NCI-H460 (cell line): ENCODE measurements at regions not wholly inside any gene's neighbourhood (a gene's known extent, or its start where the extent isn't known, plus 50 kb on each side); places are given as distances from the start of the nearest gene placed in this dataset.
"Not testable (repeated sequence)": the region's sequence is repeated elsewhere in the genome, so short reads cannot be mapped to it uniquely, and the experiment has no call there.

Experiments
- DNase-seq: peaks from one replicate; pipeline ENCODE4 v3.0.0-alpha.2; 2016; ENCODE audit warnings: low read depth; ENCODE audit errors: extremely low read depth

- DNase-seq: no peak
Observed at GRCh38 chr16:52740766-52741165, 193.8 kb upstream of the TOX3 start.

DNA sequence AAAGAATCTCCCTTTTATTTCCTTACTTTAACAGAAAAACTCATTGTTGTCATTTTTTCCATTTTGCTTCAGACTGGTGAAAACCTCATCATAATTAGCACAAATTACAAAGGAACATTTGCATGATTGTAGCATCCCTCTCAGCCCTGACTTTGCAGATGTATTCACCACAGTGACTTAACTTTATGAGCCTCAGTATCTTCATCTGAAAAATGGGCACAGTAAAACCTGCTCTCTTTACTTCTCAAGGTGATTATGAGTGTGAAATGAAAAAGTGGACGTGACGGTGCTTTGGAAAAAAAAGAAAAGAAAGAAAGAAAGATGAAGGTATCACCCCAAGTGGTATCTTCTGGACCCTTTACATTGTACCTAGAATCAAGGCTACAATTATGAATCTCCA, 193.4 kb upstream of the TOX3 start:
- no peak for DNase-seq

GRCh38 chr16:52738992-52739391, 192.0 kb upstream of the TOX3 start:
- not testable (repeated sequence) for DNase-seq

DNA sequence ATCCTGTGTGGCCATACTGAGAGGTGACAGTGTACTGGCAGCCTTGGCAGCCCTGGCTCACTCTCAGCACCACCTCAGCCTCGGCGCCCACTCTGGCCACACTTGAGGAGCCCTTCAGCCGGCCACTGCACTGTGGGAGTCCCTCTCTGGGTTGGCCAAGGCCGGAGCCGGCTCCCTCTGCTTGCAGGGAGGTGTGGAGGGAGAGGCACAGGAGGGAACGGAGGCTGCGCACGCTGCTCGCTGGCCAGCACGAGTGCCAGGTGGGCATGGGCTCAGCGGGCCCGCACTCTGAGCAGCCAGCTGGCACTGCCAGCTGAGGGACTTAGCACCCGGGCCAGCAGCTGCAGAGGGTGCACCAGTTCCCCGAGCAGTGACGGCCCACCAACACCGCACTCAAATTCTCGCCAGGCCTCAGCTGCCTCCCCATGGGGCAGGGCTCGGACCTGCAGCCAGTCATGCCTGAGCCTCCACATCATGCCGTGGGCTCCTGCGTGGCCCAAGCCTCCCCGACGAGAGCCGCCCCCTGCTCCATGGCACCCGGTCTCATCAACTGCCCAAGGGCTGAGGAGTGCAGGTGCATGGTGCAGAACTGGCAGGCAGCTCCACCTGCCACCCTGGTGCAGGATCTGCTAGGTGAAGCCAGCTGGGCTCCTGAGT, 184.4 kb upstream of the TOX3 start:
- DNase-seq: no peak

DNA sequence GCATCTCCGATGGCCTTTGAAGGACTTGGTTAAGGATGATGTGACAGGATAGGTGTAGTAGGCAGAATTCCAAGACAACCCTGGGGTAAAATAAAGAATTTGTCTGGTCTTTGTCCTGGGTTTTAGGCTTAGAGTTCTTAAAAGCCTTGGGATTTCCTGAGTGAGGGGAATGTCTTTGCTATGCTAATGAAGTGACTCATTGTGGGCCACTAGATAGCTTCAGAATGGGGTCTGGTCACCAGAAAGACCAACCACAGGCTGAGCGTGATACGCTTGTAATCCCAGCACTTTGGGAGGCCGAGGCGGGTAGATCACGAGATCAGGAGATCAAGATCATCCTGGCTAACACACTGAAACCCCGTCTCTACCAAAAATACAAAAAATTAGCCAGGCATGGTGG, 182.8 kb upstream of the TOX3 start:
- no peak for DNase-seq

DNA sequence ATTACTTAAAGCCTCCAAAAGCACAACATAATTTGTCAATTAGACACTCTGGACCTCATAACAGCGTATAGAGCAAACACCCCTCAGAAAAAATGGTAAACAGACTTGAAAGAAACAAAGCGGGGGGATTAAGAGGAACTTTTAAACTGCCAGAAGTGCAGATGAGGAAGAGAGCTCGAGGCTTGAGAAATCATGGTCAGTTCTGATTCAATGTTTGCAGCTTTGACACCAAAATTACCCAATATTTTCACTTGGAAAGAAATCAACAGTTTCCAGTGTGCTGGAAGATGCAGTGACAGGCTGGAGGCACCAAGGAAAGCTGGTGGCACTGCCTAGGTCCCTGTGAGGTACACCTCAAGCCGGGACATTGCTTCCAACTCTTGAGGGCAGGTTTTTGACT, 180.9 kb upstream of the TOX3 start:
- no peak for DNase-seq

DNA sequence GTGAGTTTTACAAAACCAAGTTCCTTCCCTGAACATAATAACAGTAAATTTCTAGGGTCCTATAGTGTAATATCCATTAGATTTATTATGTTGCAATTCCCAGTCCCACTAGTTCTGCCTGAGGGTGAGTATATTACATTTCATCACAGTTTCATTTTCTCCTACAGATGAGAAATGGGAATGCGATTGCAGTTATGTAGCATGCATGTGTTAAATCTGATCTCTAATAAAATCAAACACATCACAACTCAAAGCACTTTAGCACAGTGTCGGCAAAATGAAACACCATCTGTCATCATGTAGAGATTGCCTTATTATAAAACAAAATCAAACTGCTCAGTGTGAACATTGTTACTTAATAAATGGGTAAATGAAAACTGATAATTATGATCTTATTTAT, 180.5 kb upstream of the TOX3 start:
- peak; percentile 5 for DNase-seq

DNA sequence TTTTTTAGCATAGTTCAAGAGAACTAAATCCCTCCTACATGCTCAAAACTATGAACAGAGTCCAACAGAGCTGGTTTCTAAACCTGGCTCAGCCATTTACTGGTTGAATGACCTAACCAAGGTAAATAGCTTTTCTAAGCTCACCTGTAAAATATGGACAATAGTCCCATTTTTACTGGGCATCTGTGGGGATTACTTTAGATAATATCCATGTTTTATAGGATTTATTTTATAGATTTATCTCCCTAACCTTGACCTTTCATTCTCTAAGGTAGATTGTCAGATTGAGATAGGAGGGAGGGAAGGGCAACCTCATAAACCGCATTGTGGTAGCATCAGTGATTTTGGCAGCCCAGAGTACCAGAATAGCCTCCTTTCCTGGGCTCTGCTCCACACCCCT, 178.5 kb upstream of the TOX3 start:
- no peak for DNase-seq

DNA sequence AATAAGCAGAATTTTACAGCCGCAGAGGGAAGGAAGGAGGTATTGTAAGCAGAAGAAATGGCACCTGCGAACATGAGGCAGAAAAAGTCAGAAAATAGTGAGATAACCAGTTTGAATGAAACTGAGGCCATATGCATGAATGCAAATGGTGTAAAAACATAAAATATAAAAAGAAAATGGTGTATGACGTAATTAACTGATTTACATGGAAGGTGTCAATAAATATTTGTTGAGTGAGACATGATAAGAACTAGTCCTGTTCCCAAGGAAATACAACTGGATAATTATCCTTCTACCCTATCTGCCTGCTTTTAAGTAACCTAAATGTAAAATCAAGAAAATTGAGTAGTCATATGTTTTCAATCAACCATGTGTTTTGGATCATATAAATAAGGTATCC, 178.1 kb upstream of the TOX3 start:
- no peak for DNase-seq

- no peak for DNase-seq
Observed at GRCh38 chr16:52721331-52721730, 174.4 kb upstream of the TOX3 start.

GRCh38 chr16:52718046-52718445, 171.1 kb upstream of the TOX3 start:
- no peak for DNase-seq

DNA sequence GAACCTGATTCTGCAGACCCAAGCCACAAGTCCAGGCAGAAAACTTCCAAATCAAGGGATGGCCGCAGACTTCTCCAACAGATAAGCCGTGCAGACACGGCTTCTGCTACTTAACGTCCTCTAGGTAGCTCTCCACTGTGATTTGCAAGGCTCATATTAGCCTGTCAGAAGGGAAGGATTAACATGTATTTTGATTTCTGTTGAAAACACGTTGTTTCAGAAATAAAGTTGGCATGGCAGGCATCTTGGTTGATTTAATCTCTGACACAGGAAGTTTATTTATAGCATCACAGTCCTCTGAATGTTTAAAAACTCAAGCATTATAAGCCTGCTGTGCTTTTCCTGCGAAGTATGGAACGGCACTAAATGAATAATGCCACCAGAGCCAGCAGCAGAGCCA, 166.8 kb upstream of the TOX3 start:
- no peak for DNase-seq

GRCh38 chr16:52709306-52709705, 162.4 kb upstream of the TOX3 start:
- no peak for DNase-seq

DNA sequence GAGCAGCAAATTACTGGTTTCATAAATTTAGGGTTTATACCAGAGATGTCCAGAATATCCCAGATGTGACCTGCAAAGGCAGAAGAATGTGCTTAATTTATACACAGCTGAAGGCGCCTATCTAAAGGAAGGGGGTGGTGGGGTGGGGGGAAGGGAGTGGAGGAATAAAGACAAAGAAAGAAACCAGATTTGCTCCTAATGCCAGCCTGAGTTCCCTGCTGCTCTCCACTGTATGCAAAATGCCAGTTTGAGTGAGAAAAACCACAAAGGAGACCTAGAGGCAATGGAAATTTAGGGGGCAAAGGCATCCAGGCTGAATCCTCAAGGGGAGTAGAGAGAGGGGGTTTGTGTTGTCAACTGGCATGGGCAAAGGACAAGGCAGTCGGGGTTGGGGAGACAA, 161.5 kb upstream of the TOX3 start:
- no peak for DNase-seq

DNA sequence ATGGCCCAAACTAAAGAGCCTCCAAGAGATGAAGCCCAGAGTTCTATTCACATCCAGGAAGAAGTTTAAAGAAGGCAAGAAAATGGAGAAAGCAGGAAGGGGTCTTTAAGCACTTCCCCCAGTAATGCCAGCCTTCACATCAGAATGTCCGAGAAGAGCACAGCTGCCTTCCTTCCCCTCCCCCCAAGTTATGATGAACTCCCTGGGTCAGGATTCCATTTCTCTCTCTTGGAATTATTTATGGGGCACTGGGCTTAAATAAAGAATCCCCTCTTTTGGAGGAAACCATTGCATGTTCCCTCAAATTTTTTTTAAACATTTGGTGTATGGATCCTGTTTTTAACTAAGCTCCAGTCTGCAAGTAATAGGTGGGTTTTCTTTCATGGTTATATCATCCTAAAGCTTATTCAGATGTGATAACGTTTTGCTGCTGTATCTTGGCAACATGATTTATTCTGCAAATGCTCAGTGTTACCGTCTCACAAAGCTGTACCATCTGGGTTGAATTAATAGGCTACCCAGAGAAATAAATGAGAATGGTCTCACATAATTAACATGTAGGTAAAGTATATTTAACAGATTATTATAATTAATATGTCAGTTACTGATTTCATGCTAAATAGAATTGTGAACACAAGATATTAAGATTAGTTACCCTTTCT, 160.9 kb upstream of the TOX3 start:
- DNase-seq: no peak

GRCh38 chr16:52705122-52705521, 158.2 kb upstream of the TOX3 start:
- DNase-seq: no peak

DNA sequence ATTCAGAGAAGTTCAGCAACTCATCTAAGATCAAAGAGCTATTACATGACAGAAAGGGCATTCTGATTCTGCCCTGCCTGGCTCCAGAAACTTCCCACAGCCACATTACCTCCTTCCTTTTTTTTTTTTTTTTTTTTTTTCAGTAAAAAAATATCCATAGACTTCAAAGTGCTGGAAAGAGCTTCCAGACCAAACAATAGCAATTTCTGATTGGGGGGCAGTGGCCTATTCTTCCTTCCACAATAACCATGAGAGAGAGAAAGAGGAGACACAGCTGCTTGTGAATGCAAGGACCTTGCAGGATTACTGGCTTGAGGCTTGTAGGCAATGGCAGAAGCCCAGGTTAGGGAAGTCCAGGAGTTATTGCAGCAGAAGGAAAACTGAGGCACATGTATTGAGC, 151.0 kb upstream of the TOX3 start:
- DNase-seq: no peak

GRCh38 chr16:52696126-52696525, 149.2 kb upstream of the TOX3 start:
- no peak for DNase-seq

DNA sequence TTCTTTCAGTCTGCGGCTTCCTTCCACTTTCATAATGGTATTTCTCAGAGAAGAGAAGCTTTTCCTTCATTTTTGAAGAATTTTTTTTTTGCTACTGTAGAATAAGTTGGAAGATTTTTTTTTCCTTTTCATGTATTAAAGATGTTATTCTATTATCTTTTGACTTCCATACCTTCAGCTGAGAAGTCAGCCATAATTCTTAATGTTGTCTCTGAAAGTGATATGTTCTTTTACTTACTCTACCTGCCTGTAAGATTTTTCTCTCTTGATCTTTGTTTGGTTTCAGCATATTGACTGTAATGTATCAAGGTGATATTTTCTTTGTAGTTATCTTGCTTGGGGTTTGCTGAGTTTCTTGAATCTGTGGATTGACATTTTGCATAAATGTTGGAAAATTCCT, 143.5 kb upstream of the TOX3 start:
- no peak for DNase-seq

GRCh38 chr16:52680993-52681392, 134.1 kb upstream of the TOX3 start:
- DNase-seq: no peak

DNA sequence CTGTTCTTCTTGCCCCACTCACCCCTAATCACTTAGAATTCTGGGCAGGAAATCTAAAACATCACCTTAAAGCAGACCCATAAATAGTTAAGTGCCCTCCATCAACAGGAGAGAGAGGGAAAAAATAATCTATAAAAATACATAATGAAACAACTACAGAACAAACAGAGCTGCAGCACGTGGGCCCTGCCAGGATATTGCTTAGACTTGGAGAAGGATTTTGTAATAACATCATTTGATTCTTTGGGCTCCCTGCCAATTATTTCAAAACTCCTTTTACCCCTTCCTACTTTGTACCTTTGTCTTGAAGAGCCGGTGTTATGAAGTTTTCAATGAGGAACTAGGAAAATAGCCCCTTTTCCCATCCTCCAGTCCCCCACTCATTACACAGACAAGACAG, 130.6 kb upstream of the TOX3 start:
- DNase-seq: no peak

DNA sequence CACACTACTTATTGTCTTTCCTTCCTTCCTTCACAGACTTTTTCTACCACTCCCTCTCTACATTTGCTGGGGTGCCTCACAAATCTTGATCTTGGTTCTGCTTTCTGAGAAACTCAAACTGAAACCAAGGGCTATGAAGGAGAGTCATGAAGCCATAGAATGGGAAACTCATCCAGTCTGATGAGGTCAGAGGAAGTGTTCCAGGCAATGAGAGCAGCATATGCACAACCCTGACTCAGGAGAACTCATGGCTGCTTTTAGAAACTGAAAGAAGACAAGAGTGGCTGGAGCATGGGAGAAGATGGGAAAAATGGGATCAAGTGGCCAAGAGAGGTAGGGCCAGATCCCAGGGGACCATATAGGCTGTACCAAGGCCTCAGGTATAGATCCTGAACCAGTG, 130.0 kb upstream of the TOX3 start:
- no peak for DNase-seq

DNA sequence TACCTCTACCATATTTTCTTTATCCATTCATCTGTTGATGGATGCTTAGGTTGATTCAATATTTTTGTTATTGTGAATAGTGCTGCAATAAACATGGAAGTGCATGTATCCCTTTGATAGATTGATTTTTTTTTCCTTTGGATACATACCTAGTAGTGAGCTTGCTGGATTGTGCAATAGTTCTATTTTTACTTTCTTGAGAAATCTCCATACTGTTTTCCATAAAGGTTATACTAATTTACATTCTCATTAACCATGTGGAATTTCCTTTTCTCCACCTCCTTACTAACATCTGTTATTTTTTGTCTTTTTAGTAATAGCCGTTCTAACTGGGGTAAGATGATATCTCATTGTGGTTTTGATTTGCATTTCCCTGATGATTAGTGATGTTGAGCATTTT, 124.6 kb upstream of the TOX3 start:
- no peak for DNase-seq
